GM12878 (cell line): ENCODE measurements at regions not wholly inside any gene's neighbourhood (a gene's known extent, or its start where the extent isn't known, plus 50 kb on each side); places are given as distances from the start of the nearest gene placed in this dataset.

ENCODE experiments used
- ATAC-seq: fragments of 200-7000 bp; cut with Tn5 transposase; 3 replicates; pipeline ENCODE4 v1.9.1; 2020; ENCODE audit warnings: mild to moderate bottlenecking, moderate library complexity
- BruUV-seq: library from RNA; stranded (reverse); fragments of 400-500 nt; replicated peaks from 2 replicates; lab custom pipeline; 2021; lab: Mats Ljungman, UMichigan
- CTCF ChIA-PET: fragments of 300-600 bp; sonication (Branson Sonifier 250); formaldehyde crosslinking; extraction: SDS; loops from one replicate; lab custom pipeline; 2021; ENCODE audit warnings: inconsistent platforms; lab: Yijun Ruan, JAX
- POLR2A ChIA-PET: fragments of 350-600 bp; formaldehyde crosslinking; extraction: SDS; loops from one replicate; lab custom pipeline; 2021; ENCODE audit warnings: inconsistent platforms; lab: Charles Lee
- RAD21 ChIA-PET: fragments of 300-600 bp; sonication (Branson Sonifier 250); formaldehyde crosslinking; loops from one replicate; lab custom pipeline; 2023; ENCODE audit warnings: antibody characterized with exemption; ENCODE audit not compliant: unreplicated experiment; lab: Charles Lee
- SMC1A ChIA-PET: fragments of 300-600 bp; sonication (Branson Sonifier 250); formaldehyde crosslinking; loops from one replicate; lab custom pipeline; 2023; ENCODE audit not compliant: unreplicated experiment, uncharacterized antibody; lab: Charles Lee
- DNase-seq: peaks from one replicate; pipeline ENCODE4 v3.0.0-alpha.2; 2011; ENCODE audit warnings: low read depth, low spot score
- FAIRE-seq: peaks from 3 replicates; lab custom pipeline; 2011; peaks lifted over from hg19 to GRCh38; lab: Jason Lieb, UNC
- H2AFZ ChIP-seq: 2 replicates; pipeline ENCODE4 v1.6.0; 2011; ENCODE audit warnings: low read depth, low read length, control low read depth; ENCODE audit not compliant: control insufficient read depth
- H3K27ac ChIP-seq: 2 replicates; pipeline ENCODE4 v1.5.1; 2011; ENCODE audit warnings: control low read depth; ENCODE audit not compliant: control insufficient read depth, insufficient read depth
- H3K27me3 ChIP-seq, 2 experiments: replicated peaks in 1 of 2; 2 replicates each; pipeline versions ENCODE4 v1.6.0 to v1.6.1; 2011; ENCODE audit warnings: low read length in 1 of 2; ENCODE audit not compliant: control insufficient read depth in 2 of 2, insufficient read depth in 2 of 2
- H3K36me3 ChIP-seq, 2 experiments: 2 replicates each; pipeline ENCODE4 v1.5.1; 2011; ENCODE audit warnings: low read length in 1 of 2; ENCODE audit not compliant: control insufficient read depth in 2 of 2, insufficient read depth in 2 of 2
- H3K4me1 ChIP-seq: 2 replicates; pipeline ENCODE4 v1.6.1; 2011; ENCODE audit warnings: mild to moderate bottlenecking, low read length, moderate library complexity, mixed read lengths; ENCODE audit not compliant: control insufficient read depth, insufficient read depth
- H3K4me2 ChIP-seq: 2 replicates; pipeline ENCODE4 v1.6.0; 2011; ENCODE audit warnings: control low read depth; ENCODE audit not compliant: control insufficient read depth, insufficient read depth
- H3K4me3 ChIP-seq: fragments of 200-600 bp; sonication (generic); 2 replicates; pipeline ENCODE4 v1.5.1; 2016
- H3K79me2 ChIP-seq: 2 replicates; pipeline ENCODE4 v1.6.0; 2011; ENCODE audit warnings: low read length; ENCODE audit not compliant: control insufficient read depth, insufficient read depth
- H3K9ac ChIP-seq: 2 replicates; pipeline ENCODE4 v1.8.0; 2011; ENCODE audit warnings: low read length, control low read depth, mixed read lengths; ENCODE audit not compliant: control insufficient read depth, insufficient read depth
- H3K9me3 ChIP-seq: replicated peaks from 3 replicates; pipeline ENCODE4 v1.5.1; 2011; ENCODE audit warnings: mild to moderate bottlenecking, low read length; ENCODE audit not compliant: control insufficient read depth, insufficient read depth
- H4K20me1 ChIP-seq: 2 replicates; pipeline ENCODE4 v1.6.0; 2011; ENCODE audit not compliant: control insufficient read depth, insufficient read depth
- BHLHE40 ChIP-seq, 2 experiments: fragments of 450-650 bp in 1 of 2; IDR thresholded peaks; 2 replicates each; pipeline ENCODE4 v1.6.1; 2011 to 2017; ENCODE audit warnings: low read depth in 2 of 2, borderline replicate concordance in 1 of 2, improper control_type of control experiment in 1 of 2, low read length in 1 of 2, mild to moderate bottlenecking in 1 of 2
- CHD4 ChIP-seq: fragments of 200-600 bp; sonication (generic); IDR thresholded peaks from 2 replicates; pipeline ENCODE4 v1.6.1; 2016; ENCODE audit warnings: mild to moderate bottlenecking
- CREM ChIP-seq: IDR thresholded peaks from 2 replicates; pipeline ENCODE4 v1.6.1; 2014; ENCODE audit warnings: antibody characterized with exemption, low read depth
- CTCF ChIP-seq, 3 experiments: IDR thresholded peaks in 2 of 3; conservative IDR thresholded peaks in 1 of 3; 2 replicates each; pipeline ENCODE4 v1.5.1; 2011; ENCODE audit warnings: low read depth in 3 of 3, low read length in 3 of 3, mild to moderate bottlenecking in 3 of 3, control low read depth in 2 of 3, moderate library complexity in 2 of 3, inconsistent platforms in 1 of 3, mixed read lengths in 1 of 3; ENCODE audit not compliant: control insufficient read depth in 2 of 3, insufficient read depth in 1 of 3; ENCODE audit errors: extremely low read depth in 1 of 3
- ETV6 ChIP-seq, 2 experiments: fragments of 450-650 bp in 1 of 2; IDR thresholded peaks in 1 of 2; conservative IDR thresholded peaks in 1 of 2; 2 replicates each; pipeline ENCODE4 v1.6.1; 2014; ENCODE audit warnings: antibody characterized with exemption in 1 of 2, borderline replicate concordance in 1 of 2, low read depth in 1 of 2, mild to moderate bottlenecking in 1 of 2, moderate library complexity in 1 of 2
- JUND ChIP-seq: IDR thresholded peaks from 2 replicates; pipeline ENCODE4 v1.6.1; 2012; ENCODE audit warnings: low read depth, mild to moderate bottlenecking, low read length, improper control_type of control experiment, moderate library complexity
- POLR2AphosphoS2 ChIP-seq: IDR thresholded peaks from 2 replicates; pipeline ENCODE4 v1.6.1; 2011; ENCODE audit warnings: low read depth, mild to moderate bottlenecking, low read length, improper control_type of control experiment, moderate library complexity
- YY1 ChIP-seq: IDR thresholded peaks from 2 replicates; pipeline ENCODE4 v1.6.1; 2011; ENCODE audit warnings: low read depth, mild to moderate bottlenecking, low read length
- ZBTB4 ChIP-seq: fragments of 450-650 bp; formaldehyde crosslinking; IDR thresholded peaks from 2 replicates; pipeline ENCODE4 v1.4.0; 2022; ENCODE audit warnings: mild to moderate bottlenecking, moderate library complexity
- ZNF24 ChIP-seq: fragments of 450-650 bp; IDR thresholded peaks from 2 replicates; pipeline ENCODE4 v1.6.1; 2017; ENCODE audit warnings: antibody characterized with exemption, mild to moderate bottlenecking
- WGBS: methylation state at CpG from one replicate; pipeline ENCODE4 v1.1.6; 2016; ENCODE audit warnings: low lambda C conversion rate; ENCODE audit not compliant: insufficient replicate concordance, insufficient coverage; ENCODE audit errors: missing lambda C conversion rate; 5-methylcytosine and 5-hydroxymethylcytosine counted together
- in situ Hi-C: fragments of 300-500 bp; cut with MboI; formaldehyde crosslinking; loops from 9 replicates; pipeline ENCODE4 v1.14.3; 2018; ENCODE audit warnings: mixed read lengths
- intact Hi-C: fragments of 100-400 bp; cut with micrococcal nuclease; formaldehyde crosslinking; loops from one replicate; pipeline ENCODE4 v1.14.2; 2022; ENCODE audit not compliant: unreplicated experiment

DNA sequence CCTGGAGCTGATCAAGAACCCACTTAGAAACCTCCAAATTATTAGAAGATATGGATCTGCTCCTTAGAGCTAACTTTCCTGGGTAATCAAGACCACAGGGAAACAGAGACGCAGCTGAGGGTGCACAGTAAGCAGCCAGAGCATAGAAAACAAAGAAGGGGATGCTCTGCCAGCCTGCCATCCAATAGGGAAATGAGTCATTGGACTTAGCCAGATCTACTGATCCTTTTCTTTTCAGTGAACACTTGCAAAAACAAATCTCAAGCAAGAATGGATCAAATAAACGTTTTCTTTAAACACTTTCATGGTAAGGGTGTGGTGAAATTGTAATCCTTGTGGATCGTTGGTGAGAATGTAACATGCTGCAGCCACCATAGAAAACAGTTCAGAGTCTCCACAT, 474.0 kb downstream of the LTN1 start:
- no peaks in the 10 kb centered on the region for H3K79me2 ChIP-seq
- H3K4me3 ChIP-seq = no peak overlapping the region
- H3K27ac ChIP-seq = no peak overlapping the region
- SMC1A ChIA-PET = interaction anchor here (4.4 kb wide), 1 partner anchor 227 kb away, joined by 23 read pairs; no protein-coding TSS in a partner anchor
- in situ Hi-C loops = no loop called here
- BruUV-seq = no TSS peak
- no peaks in the 10 kb centered on the region for H3K36me3 ChIP-seq
- no peaks in the 10 kb centered on the region for H4K20me1 ChIP-seq
- POLR2A ChIA-PET = no interaction called here
- WGBS = 47% methylated on average over 3 of the region's 3 CpGs
- no peak overlapping the region for H2AFZ ChIP-seq
- ATAC-seq (no peak), DNase-seq (no peak), FAIRE-seq (no peak)
- H3K27me3 ChIP-seq = no peaks in the 10 kb centered on the region
- no peak overlapping the region for H3K9ac ChIP-seq
- intact Hi-C loops = loop anchor here (5.0 to 10.0 kb wide), 2 partner anchors 424 to 1674 kb away; partner anchors contain the start of gene ADAMTS1
- CTCF ChIA-PET = interaction anchor here (3.6 kb wide), 1 partner anchor 226 kb away, joined by 42 read pairs; no protein-coding TSS in a partner anchor
- no peak for TF ChIP-seq JUND
- no peaks in the 10 kb centered on the region for H3K4me1 ChIP-seq
- RAD21 ChIA-PET = interaction anchor here (2.3 kb wide), 1 partner anchor 226 kb away, joined by 22 read pairs; no protein-coding TSS in a partner anchor
- no peak overlapping the region for H3K4me2 ChIP-seq
- no peaks in the 10 kb centered on the region for H3K9me3 ChIP-seq

- FAIRE-seq = no peak
- SMC1A ChIA-PET = interaction anchor here (4.4 kb wide), 1 partner anchor 228 kb away, joined by 23 read pairs; no protein-coding TSS in a partner anchor
- WGBS = 8% methylated on average over 6 of the region's 6 CpGs
- TF ChIP-seq CTCF (IDR thresholded peaks at IDR 0.05 in 2 of 3, conservative IDR thresholded peaks at IDR 0.05 in 1 of 3; ENCODE audit: control insufficient read depth in 2 of 3, extremely low read depth in 1 of 3, insufficient read depth in 1 of 3, low read depth in 3 of 3, low read length in 3 of 3) = peak; percentile 57 to 65 (median 61); a peak in 5 of 6 replicates
- no peak for TF ChIP-seq POLR2AphosphoS2
- TF ChIP-seq CHD4 = no peak
- TF ChIP-seq BHLHE40 (IDR thresholded peaks at IDR 0.05; ENCODE audit: borderline replicate concordance in 1 of 2, low read depth in 2 of 2, low read length in 1 of 2) = no peak
- TF ChIP-seq ZNF24 = no peak
- TF ChIP-seq CREM = no peak
- TF ChIP-seq YY1 = peak; percentile 88
- TF ChIP-seq ZBTB4 (CRISPR knock-in tag) = no peak
- TF ChIP-seq ETV6 (conservative IDR thresholded peaks at IDR 0.05 in 1 of 2, IDR thresholded peaks at IDR 0.05 in 1 of 2; ENCODE audit: borderline replicate concordance in 1 of 2, low read depth in 1 of 2) = no peak
Observed at GRCh38 chr21:28516991-28517592, 475.6 kb downstream of the LTN1 start.

More at GRCh38 chr21:28516991-28517592, 475.6 kb downstream of the LTN1 start:
- CTCF ChIA-PET = interaction anchor here (0.6 to 3.6 kb wide), 5 partner anchors 9 to 419 kb away, joined by 3 to 42 read pairs (median 3); no protein-coding TSS in a partner anchor
- no peaks in the 10 kb centered on the region for H3K9me3 ChIP-seq
- H4K20me1 ChIP-seq = no peaks in the 10 kb centered on the region
- no peaks in the 10 kb centered on the region for H3K4me1 ChIP-seq
- H3K27me3 ChIP-seq = no peaks in the 10 kb centered on the region
- no peak overlapping the region for H3K27ac ChIP-seq
- H3K9ac ChIP-seq = no peak overlapping the region
- in situ Hi-C loops = no loop called here
- POLR2A ChIA-PET = no interaction called here
- DNase-seq (peak; percentile 8), ATAC-seq (peak; percentile 77)
- 0 out of 2 replicates have a peak overlapping the region, but pooled peaks have one; percentile 21 for H2AFZ ChIP-seq
- no peaks in the 10 kb centered on the region for H3K79me2 ChIP-seq
- H3K36me3 ChIP-seq = no peaks in the 10 kb centered on the region
- H3K4me3 ChIP-seq = no peak overlapping the region
- no peak overlapping the region for H3K4me2 ChIP-seq
- intact Hi-C loops = loop anchor here (1.0 to 10.0 kb wide), 3 partner anchors 228 to 1672 kb away; partner anchors contain the start of gene ADAMTS1
- RAD21 ChIA-PET = interaction anchor here (2.3 kb wide), 1 partner anchor 228 kb away, joined by 22 read pairs; no protein-coding TSS in a partner anchor
- no TSS peak for BruUV-seq
